GM18507 (cell line): ENCODE measurements at regions not wholly inside any gene's neighbourhood (a gene's known extent, or its start where the extent isn't known, plus 50 kb on each side); places are given as distances from the start of the nearest gene placed in this dataset.

Experiments
- DNase-seq: peaks from one replicate; pipeline ENCODE4 v3.0.0; 2011; ENCODE audit warnings: low read depth; ENCODE audit not compliant: insufficient read length; ENCODE audit errors: extremely low spot score
- FAIRE-seq: peaks from 2 replicates; lab custom pipeline; 2011; peaks lifted over from hg19 to GRCh38; lab: Jason Lieb, UNC

DNA sequence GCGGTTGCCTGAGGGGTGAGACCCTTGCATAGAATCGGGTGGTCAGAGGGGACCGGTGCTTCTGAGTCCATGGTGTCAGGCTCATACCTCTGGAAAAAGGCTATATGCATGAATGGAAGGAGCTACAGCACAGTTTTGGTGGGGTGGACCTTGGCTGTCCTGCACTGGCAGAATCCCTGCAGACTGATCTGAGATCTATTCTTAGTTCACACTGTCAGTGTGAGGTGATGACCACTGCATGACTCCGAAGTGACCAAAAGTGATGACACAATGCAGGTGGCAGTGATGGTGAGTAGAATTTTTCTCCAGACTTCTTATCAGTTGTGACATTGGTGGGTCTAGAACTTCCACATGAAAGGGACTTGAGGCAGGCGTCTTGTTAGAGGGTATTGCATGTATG lies 105.2 kb upstream of the SLC28A3 start:
- FAIRE-seq (no peak), DNase-seq (no peak)

DNA sequence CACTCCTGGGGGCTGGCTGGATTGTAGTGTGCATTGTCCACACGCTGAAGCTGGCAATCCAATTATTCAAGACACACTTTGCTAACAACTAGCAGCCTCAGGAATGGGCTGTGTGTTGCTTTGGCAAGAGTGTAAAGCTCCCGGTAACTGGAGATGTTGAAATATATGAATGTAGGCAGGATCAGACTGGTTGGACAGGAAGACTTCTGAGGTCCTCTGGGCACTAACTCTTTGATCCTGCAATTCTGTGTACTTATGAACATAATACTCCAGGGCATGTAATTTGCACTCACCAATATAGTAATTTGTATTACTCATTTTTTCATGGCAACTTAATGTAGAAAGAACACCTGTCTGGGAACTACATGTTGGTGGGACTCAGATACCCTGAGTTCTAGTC lies 106.7 kb upstream of the SLC28A3 start:
- DNase-seq (no peak), FAIRE-seq (no peak)

DNA sequence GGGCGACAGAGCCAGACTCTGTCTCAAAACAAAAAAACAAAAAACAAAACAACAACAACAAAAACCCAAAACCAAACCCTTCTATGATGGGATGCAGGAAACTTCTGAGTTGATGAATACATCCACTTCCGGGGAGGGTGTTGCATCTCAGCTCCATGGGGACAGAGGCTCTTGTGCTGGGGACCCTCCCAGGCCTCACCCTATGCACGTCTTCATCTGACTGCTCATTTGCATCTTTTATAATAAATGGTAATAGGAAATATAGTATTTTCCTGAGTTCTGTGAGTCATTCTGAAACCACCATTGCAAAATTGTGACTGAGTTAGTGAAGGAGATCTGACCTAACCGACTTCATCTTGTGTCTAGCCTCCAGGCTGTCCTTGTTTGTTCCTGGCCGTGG lies 109.5 kb upstream of the SLC28A3 start:
- FAIRE-seq (no peak), DNase-seq (no peak)

DNA sequence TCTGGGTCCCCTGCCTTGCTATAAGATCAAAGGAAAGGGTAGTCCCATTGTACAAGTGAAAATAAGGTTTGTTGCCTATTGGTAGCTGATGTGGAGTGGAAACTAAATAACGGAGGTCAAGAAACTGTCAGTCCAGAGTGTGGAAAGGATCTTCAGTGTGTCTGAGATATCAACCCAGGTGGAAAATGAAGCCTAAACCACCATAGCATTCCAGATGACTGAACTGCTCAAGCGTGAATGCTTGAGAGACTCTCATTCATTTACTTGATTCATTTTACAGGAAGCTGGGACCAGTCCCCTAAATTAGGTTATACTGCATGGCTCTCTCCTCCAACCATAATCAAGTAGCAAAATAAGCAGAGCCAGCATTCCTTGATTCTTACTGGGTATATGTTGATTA lies 116.0 kb upstream of the SLC28A3 start:
- no peak for FAIRE-seq
- no peak for DNase-seq

- DNase-seq (no peak), FAIRE-seq (no peak)
These were observed 120.1 kb upstream of the SLC28A3 start for GRCh38 chr9:84460695-84461094.

GRCh38 chr9:84463272-84463671 lies 122.7 kb upstream of the SLC28A3 start:
- DNase-seq, result no peak
- no peak for FAIRE-seq

DNA sequence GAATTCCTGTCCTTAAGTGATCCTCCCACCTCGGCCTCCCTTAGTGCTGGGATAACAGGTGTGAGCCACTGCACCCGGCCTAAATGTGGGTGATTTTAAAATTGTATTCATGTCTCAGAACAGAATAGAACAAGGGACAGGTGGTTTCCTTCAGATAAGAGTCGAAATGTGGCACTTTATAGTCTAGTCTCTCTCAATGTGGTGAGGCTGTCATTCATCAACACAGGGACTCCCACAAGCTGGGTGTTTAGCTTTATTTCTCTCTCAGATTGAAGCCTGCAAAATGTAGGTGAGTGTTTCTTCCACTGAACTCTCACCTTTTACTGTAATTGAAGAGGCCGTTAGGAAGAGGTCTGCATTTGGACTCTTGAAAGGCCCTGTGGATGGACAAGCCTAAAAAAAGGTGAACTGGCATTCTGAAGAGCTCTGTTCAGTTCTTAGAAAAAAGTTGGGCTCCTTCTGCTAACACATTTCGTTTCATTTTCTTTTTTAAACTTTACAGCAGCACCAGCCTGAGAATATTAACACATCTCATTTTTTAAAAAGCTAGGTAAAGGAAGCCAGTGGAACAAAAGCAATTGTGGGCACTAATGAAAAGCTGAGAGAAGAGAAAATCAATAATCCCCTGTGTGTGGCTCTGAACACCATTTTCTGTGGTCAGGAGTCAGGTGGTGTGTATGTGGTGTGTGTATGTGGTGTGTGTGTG lies 126.2 kb upstream of the SLC28A3 start:
- DNase-seq, result no peak
- no peak for FAIRE-seq

- no peak for DNase-seq
- no peak for FAIRE-seq
These were observed 131.3 kb upstream of the SLC28A3 start for GRCh38 chr9:84471816-84472215.

DNA sequence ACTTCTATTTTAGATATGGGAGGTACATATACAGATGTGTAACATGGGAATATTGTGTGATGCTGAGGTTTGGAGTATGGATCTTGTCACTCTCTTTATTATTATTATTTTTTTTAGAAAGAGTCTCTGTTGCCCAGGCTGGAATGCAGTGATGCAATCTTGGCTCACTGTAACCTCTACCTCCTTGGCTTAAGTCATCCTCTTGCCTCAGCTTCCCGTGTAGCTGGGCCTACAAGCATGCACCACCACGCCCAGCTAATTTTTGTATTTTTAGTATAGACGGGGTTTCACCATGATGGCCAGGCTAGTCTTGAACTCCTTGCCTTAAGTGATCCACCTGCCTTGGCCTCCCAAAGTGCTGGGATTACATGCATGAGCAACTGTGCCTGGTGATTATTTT lies 138.4 kb upstream of the SLC28A3 start:
- no peak for FAIRE-seq
- DNase-seq, result no peak

GRCh38 chr9:84480071-84480470 lies 139.5 kb upstream of the SLC28A3 start:
- DNase-seq (no peak), FAIRE-seq (no peak)

- no peak for FAIRE-seq
- no peak for DNase-seq
These were observed 140.7 kb upstream of the SLC28A3 start for GRCh38 chr9:84481231-84481630.

- FAIRE-seq (no peak), DNase-seq (no peak)
These were observed 141.2 kb upstream of the SLC28A3 start for GRCh38 chr9:84481636-84482218.

GRCh38 chr9:84482607-84483006 lies 142.0 kb upstream of the SLC28A3 start:
- FAIRE-seq (no peak), DNase-seq (no peak)

GRCh38 chr9:84484172-84484571 lies 143.6 kb upstream of the SLC28A3 start:
- DNase-seq (no peak), FAIRE-seq (no peak)

GRCh38 chr9:84485539-84485938 lies 145.0 kb upstream of the SLC28A3 start:
- FAIRE-seq (no peak), DNase-seq (no peak)

GRCh38 chr9:84486663-84487062 lies 146.1 kb upstream of the SLC28A3 start:
- FAIRE-seq, result no peak

GRCh38 chr9:84490206-84490841 lies 149.8 kb upstream of the SLC28A3 start:
- FAIRE-seq (no peak), DNase-seq (no peak)

More at GRCh38 chr9:84486663-84487062, 146.1 kb upstream of the SLC28A3 start:
- no peak for DNase-seq

- FAIRE-seq, result no peak
- DNase-seq, result no peak
These were observed 150.3 kb upstream of the SLC28A3 start for GRCh38 chr9:84490842-84491325.

- FAIRE-seq (no peak), DNase-seq (no peak)
These were observed 152.0 kb upstream of the SLC28A3 start for GRCh38 chr9:84492366-84493159.

DNA sequence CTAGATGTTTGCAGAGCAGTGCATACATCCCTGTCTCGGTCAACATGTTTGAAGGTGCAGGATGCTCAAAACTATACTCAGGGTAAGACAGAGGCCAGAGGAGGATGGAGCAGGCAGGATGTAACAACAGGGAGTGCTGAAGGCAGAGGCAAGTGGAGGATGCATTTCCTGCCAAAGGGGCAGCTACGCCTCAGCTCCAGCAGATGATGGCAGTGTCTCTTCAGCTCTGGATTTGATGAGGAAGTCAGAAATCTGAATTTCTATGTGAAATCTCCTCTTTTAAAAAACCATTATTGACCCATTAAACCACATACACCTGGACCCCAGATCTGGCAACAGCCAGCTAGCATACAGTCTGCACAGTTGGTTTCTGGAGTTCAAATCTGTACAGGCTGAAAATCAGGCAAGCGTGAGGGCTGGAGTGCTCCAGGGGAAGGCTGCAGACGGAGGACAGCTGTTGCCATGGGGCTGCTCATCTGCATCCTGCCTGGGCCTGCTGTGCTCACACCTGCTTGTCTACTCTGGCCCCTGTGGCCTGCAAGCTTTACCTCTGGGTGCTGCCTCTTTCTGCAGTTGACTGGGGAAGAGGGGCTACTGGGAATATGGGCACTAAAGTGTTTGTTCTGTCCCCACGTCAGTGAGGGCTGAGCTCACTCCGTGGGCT lies 152.9 kb upstream of the SLC28A3 start:
- FAIRE-seq, result no peak
- DNase-seq, result no peak
